H4 (cell line): ENCODE measurements at regions not wholly inside any gene's neighbourhood (a gene's known extent, or its start where the extent isn't known, plus 50 kb on each side); places are given as distances from the start of the nearest gene placed in this dataset.

ENCODE experiments used
- DNase-seq: peaks from one replicate; pipeline ENCODE4 v3.0.0-alpha.2; 2015; ENCODE audit warnings: low spot score

GRCh38 chr11:56932572-56933220, 56.0 kb upstream of the OR5AK2 start:
- peak; percentile 54 for DNase-seq

GRCh38 chr11:56923116-56923515, 65.6 kb upstream of the OR5AK2 start:
- no peak for DNase-seq

GRCh38 chr11:56922421-56922820, 66.3 kb upstream of the OR5AK2 start:
- no peak for DNase-seq

GRCh38 chr11:56917708-56918400, 70.9 kb upstream of the OR5AK2 start:
- peak; percentile 14 for DNase-seq

GRCh38 chr11:56916587-56916986, 72.1 kb upstream of the OR5AK2 start:
- DNase-seq, result no peak

GRCh38 chr11:56916162-56916561, 72.6 kb upstream of the OR5AK2 start:
- DNase-seq, result no peak

GRCh38 chr11:56911312-56911711, 77.4 kb upstream of the OR5AK2 start:
- DNase-seq, result no peak

- DNase-seq, result no peak
Observed at GRCh38 chr11:56910785-56911184, 77.9 kb upstream of the OR5AK2 start.

GRCh38 chr11:56910046-56910773, 78.5 kb upstream of the OR5AK2 start:
- no peak for DNase-seq

GRCh38 chr11:56909563-56909962, 79.2 kb upstream of the OR5AK2 start:
- no peak for DNase-seq

GRCh38 chr11:56909080-56909479, 79.6 kb upstream of the OR5AK2 start:
- no peak for DNase-seq

GRCh38 chr11:56906683-56907148, 82.0 kb upstream of the OR5AK2 start:
- DNase-seq, result no peak

GRCh38 chr11:56905936-56906335, 82.8 kb upstream of the OR5AK2 start:
- DNase-seq, result no peak

GRCh38 chr11:56905442-56905841, 83.3 kb upstream of the OR5AK2 start:
- DNase-seq, result no peak

- no peak for DNase-seq
Observed at GRCh38 chr11:56898856-56899255, 89.9 kb upstream of the OR5AK2 start.

- no peak for DNase-seq
Observed at GRCh38 chr11:56890584-56891305, 98.0 kb upstream of the OR5AK2 start.

GRCh38 chr11:56889986-56890385, 98.7 kb upstream of the OR5AK2 start:
- DNase-seq, result no peak

GRCh38 chr11:56887940-56888339, 100.8 kb upstream of the OR5AK2 start:
- DNase-seq, result no peak

GRCh38 chr11:56886455-56886854, 102.3 kb upstream of the OR5AK2 start:
- DNase-seq, result no peak

GRCh38 chr11:56885854-56886253, 102.9 kb upstream of the OR5AK2 start:
- no peak for DNase-seq

GRCh38 chr11:56885177-56885576, 103.5 kb upstream of the OR5AK2 start:
- DNase-seq, result no peak

GRCh38 chr11:56883371-56883987, 105.2 kb upstream of the OR5AK2 start:
- no peak for DNase-seq
